Inflammatory macrophage (primary cell): ENCODE measurements at regions not wholly inside any gene's neighbourhood (a gene's known extent, or its start where the extent isn't known, plus 50 kb on each side); places are given as distances from the start of the nearest gene placed in this dataset.
"Not testable (repeated sequence)": the region's sequence is repeated elsewhere in the genome, so short reads cannot be mapped to it uniquely, and the experiment has no call there.

Experiments used
- DNase-seq, 2 donors: peaks; one replicate each; pipeline ENCODE4 v3.0.0-alpha.2; 2020 to 2022

- no peak for DNase-seq
Measured at GRCh38 chr2:15681089-15681885, 89.6 kb downstream of the DDX1 start.

GRCh38 chr2:15682354-15682753 is 90.7 kb downstream of the DDX1 start:
- DNase-seq = no peak

GRCh38 chr2:15684161-15685039 is 92.7 kb downstream of the DDX1 start:
- DNase-seq = no peak

- no peak for DNase-seq
Measured at GRCh38 chr2:15685143-15685542, 93.5 kb downstream of the DDX1 start.

GRCh38 chr2:15686643-15687042 is 95.0 kb downstream of the DDX1 start:
- no peak for DNase-seq

GRCh38 chr2:15687243-15687642 is 95.6 kb downstream of the DDX1 start:
- no peak for DNase-seq

GRCh38 chr2:15687720-15688119 is 96.1 kb downstream of the DDX1 start:
- DNase-seq = no peak

GRCh38 chr2:15688924-15689568 is 97.4 kb downstream of the DDX1 start:
- DNase-seq = no peak

- no peak for DNase-seq
Measured at GRCh38 chr2:15689654-15690053, 98.0 kb downstream of the DDX1 start.

GRCh38 chr2:15691586-15692310 is 100.1 kb downstream of the DDX1 start:
- no peak for DNase-seq

GRCh38 chr2:15692551-15693377 is 101.1 kb downstream of the DDX1 start:
- no peak for DNase-seq

- DNase-seq = no peak
Measured at GRCh38 chr2:15693382-15693781, 101.7 kb downstream of the DDX1 start.

GRCh38 chr2:15693926-15694588 is 102.4 kb downstream of the DDX1 start:
- DNase-seq = no peak

GRCh38 chr2:15694589-15694986 is 102.9 kb downstream of the DDX1 start:
- no peak for DNase-seq

- no peak for DNase-seq
Measured at GRCh38 chr2:15695582-15696330, 104.1 kb downstream of the DDX1 start.

- not testable (repeated sequence) for DNase-seq
Measured at GRCh38 chr2:15696606-15697170, 105.0 kb downstream of the DDX1 start.

GRCh38 chr2:15700131-15700530 is 108.5 kb downstream of the DDX1 start:
- DNase-seq = no peak

GRCh38 chr2:15700599-15701340 is 109.1 kb downstream of the DDX1 start:
- DNase-seq = no peak

GRCh38 chr2:15701341-15701907 is 109.8 kb downstream of the DDX1 start:
- no peak for DNase-seq
